Stomach smooth muscle (tissue), 2 donors: ENCODE measurements at regions not wholly inside any gene's neighbourhood (a gene's known extent, or its start where the extent isn't known, plus 50 kb on each side); places are given as distances from the start of the nearest gene placed in this dataset.
A peak's percentile ranks its signal among the peaks of the same experiment; 100 is the strongest.
"Not testable (repeated sequence)": the region's sequence is repeated elsewhere in the genome, so short reads cannot be mapped to it uniquely, and the experiment has no call there.

ENCODE experiments used
- H3K27ac ChIP-seq: one replicate; pipeline ENCODE4 v1.7.0; 2013; ENCODE audit warnings: mild to moderate bottlenecking, low read length, inconsistent platforms
- H3K27me3 ChIP-seq, 2 donors: one replicate each; pipeline ENCODE4 v1.7.0; 2013; ENCODE audit warnings: low read length in 2 of 2; ENCODE audit not compliant: insufficient read depth in 2 of 2, control insufficient read depth in 1 of 2
- H3K36me3 ChIP-seq, 2 donors: one replicate each; pipeline ENCODE4 v1.7.0; 2013; ENCODE audit warnings: low read length in 2 of 2; ENCODE audit not compliant: control insufficient read depth in 2 of 2, insufficient read depth in 2 of 2
- H3K4me1 ChIP-seq: one replicate; pipeline ENCODE4 v1.7.0; 2013; ENCODE audit warnings: low read length; ENCODE audit not compliant: control insufficient read depth, insufficient read depth
- H3K4me3 ChIP-seq, 2 donors: one replicate each; pipeline ENCODE4 v1.7.0; 2013; ENCODE audit warnings: low read length in 2 of 2
- H3K9ac ChIP-seq, 2 donors: one replicate each; pipeline ENCODE4 v1.7.0; 2013; ENCODE audit warnings: low read length in 2 of 2, mild to moderate bottlenecking in 1 of 2
- H3K9me3 ChIP-seq, 2 donors: one replicate each; pipeline ENCODE4 v1.7.0; 2013; ENCODE audit warnings: low read length in 2 of 2; ENCODE audit not compliant: control insufficient read depth in 2 of 2
- donor health status: healthy.
- donor health status: Pancreatic carcinoma.

- peaks cover 8% of the 10 kb centered on the region in 2 donors for H3K9me3 ChIP-seq
- peaks cover 0 to 2% of the 10 kb centered on the region in 2 donors for H3K27me3 ChIP-seq
- H3K27ac ChIP-seq: no peak overlapping the region
- H3K4me3 ChIP-seq: no peak overlapping the region
- no peak overlapping the region for H3K9ac ChIP-seq
- H3K36me3 ChIP-seq: no peaks in the 10 kb centered on the region
- no peaks in the 10 kb centered on the region for H3K4me1 ChIP-seq
Measured at GRCh38 chr11:79512706-79513469, 72.1 kb upstream of the TENM4 start.

DNA sequence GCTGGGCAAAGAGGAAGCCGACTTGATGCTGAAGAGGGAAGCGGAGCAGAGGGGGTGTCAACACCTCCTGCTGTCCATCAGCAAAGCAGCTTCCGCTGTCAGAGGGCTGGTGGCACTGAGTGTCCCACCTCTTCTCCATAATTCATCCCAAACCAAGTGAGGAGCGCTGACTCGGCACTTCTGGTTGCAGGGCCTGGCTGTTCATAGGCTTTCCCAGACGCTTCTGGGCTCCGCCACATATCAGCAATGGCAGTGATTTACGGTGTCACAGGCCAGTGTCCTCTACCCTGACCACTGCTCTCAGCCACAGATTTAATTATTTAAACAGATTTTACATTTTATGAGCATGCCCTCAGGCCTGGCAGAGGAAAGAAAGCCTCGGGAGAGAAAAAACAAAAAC, 70.1 kb upstream of the TENM4 start:
- Histone ChIP-seq H3K27ac (no peak overlapping the region), H3K36me3 (no peaks in the 10 kb centered on the region), H3K9ac (no peak overlapping the region), H3K4me1 (no peaks in the 10 kb centered on the region), H3K9me3 (peaks cover 8% of the 10 kb centered on the region in 2 donors), H3K27me3 (peaks cover 0 to 2% of the 10 kb centered on the region in 2 donors), H3K4me3 (no peak overlapping the region)

- Histone ChIP-seq H3K9me3 (no peaks in the 10 kb centered on the region), H3K36me3 (no peaks in the 10 kb centered on the region), H3K4me3 (no peak overlapping the region), H3K27me3 (no peaks in the 10 kb centered on the region), H3K4me1 (peaks cover under 1% of the 10 kb centered on the region), H3K27ac (no peak overlapping the region), H3K9ac (no peak overlapping the region)
Measured at GRCh38 chr11:79508461-79508860, 67.6 kb upstream of the TENM4 start.

- H3K9ac ChIP-seq: no peak overlapping the region
- H3K9me3 ChIP-seq: no peaks in the 10 kb centered on the region
- H3K4me1 ChIP-seq: peaks cover 8% of the 10 kb centered on the region
- H3K36me3 ChIP-seq: no peaks in the 10 kb centered on the region
- H3K27me3 ChIP-seq: no peaks in the 10 kb centered on the region
- no peak overlapping the region for H3K4me3 ChIP-seq
- no peak overlapping the region for H3K27ac ChIP-seq
Measured at GRCh38 chr11:79507706-79508105, 66.9 kb upstream of the TENM4 start.

GRCh38 chr11:79506734-79507344, 66.0 kb upstream of the TENM4 start:
- H3K36me3 ChIP-seq: no peaks in the 10 kb centered on the region
- H3K27ac ChIP-seq: no peak overlapping the region
- peaks cover 8% of the 10 kb centered on the region for H3K4me1 ChIP-seq
- no peak overlapping the region for H3K9ac ChIP-seq
- H3K4me3 ChIP-seq: no peak overlapping the region
- H3K27me3 ChIP-seq: no peaks in the 10 kb centered on the region
- no peaks in the 10 kb centered on the region for H3K9me3 ChIP-seq

GRCh38 chr11:79506124-79506523, 65.3 kb upstream of the TENM4 start:
- no peak overlapping the region for H3K4me3 ChIP-seq
- no peaks in the 10 kb centered on the region for H3K27me3 ChIP-seq
- H3K36me3 ChIP-seq: no peaks in the 10 kb centered on the region
- no peak overlapping the region for H3K9ac ChIP-seq
- no peaks in the 10 kb centered on the region for H3K9me3 ChIP-seq
- H3K4me1 ChIP-seq: peaks cover 8% of the 10 kb centered on the region
- no peak overlapping the region for H3K27ac ChIP-seq

DNA sequence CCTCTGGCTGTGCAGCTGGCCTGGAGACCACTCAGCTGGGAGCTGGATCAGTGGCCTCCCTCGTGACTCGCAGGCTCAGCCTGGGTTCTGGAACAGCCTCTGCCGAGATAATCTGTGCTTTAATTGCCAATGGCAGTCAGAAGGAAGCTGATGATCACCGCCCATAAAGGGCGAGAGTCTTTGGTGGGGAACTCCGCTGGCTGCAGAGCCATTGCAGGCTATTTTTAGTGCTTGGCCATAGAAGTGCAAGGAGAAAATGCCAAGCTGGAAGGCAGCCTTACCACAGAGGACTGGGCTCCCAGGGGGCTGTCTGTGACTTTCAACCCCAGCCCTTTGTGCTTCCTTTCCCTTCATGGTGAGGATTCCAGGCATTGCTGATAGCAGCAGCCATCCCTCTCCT, 62.2 kb upstream of the TENM4 start:
- no peaks in the 10 kb centered on the region for H3K27me3 ChIP-seq
- H3K36me3 ChIP-seq: no peaks in the 10 kb centered on the region
- H3K9me3 ChIP-seq: no peaks in the 10 kb centered on the region
- no peak overlapping the region for H3K27ac ChIP-seq
- H3K9ac ChIP-seq: no peak overlapping the region
- peak overlapping the region in 1 of 2 donors; percentile 22 for H3K4me3 ChIP-seq
- peaks cover 8% of the 10 kb centered on the region for H3K4me1 ChIP-seq

- Histone ChIP-seq H3K4me1 (peaks cover 8% of the 10 kb centered on the region), H3K27ac (no peak overlapping the region), H3K36me3 (no peaks in the 10 kb centered on the region), H3K9me3 (no peaks in the 10 kb centered on the region), H3K4me3 (no peak overlapping the region), H3K27me3 (no peaks in the 10 kb centered on the region), H3K9ac (no peak overlapping the region)
Measured at GRCh38 chr11:79501707-79502106, 60.9 kb upstream of the TENM4 start.

DNA sequence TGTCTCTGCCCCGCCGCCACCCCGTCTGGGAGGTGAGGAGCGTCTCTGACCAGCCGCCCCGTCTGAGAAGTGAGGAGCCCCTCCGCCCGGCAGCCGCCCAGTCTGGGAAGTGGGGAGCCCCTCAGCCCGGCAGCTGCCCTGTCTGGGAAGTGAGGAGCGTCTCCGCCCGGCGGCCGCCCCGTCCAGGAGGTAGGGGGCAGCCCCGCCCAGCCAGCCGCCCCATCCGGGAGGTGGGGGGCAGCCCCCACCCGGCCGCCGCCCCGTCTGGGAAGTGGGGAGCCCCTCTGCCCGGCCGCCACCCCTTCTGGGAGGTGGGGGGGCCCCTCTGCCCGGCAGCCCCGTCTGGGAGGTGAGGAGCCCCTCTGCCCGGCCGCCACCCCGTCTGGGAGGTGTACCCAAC, 59.1 kb upstream of the TENM4 start:
- H3K4me1 ChIP-seq, H3K9ac ChIP-seq, H3K4me3 ChIP-seq, H3K27me3 ChIP-seq, H3K27ac ChIP-seq, H3K36me3 ChIP-seq, H3K9me3 ChIP-seq: not testable (repeated sequence)

GRCh38 chr11:79498667-79499066, 57.8 kb upstream of the TENM4 start:
- no peak overlapping the region for H3K4me3 ChIP-seq
- no peaks in the 10 kb centered on the region for H3K36me3 ChIP-seq
- H3K27ac ChIP-seq: no peak overlapping the region
- peaks cover 8% of the 10 kb centered on the region for H3K4me1 ChIP-seq
- peaks cover 0 to 2% of the 10 kb centered on the region in 2 donors for H3K27me3 ChIP-seq
- H3K9me3 ChIP-seq: no peaks in the 10 kb centered on the region
- no peak overlapping the region for H3K9ac ChIP-seq

DNA sequence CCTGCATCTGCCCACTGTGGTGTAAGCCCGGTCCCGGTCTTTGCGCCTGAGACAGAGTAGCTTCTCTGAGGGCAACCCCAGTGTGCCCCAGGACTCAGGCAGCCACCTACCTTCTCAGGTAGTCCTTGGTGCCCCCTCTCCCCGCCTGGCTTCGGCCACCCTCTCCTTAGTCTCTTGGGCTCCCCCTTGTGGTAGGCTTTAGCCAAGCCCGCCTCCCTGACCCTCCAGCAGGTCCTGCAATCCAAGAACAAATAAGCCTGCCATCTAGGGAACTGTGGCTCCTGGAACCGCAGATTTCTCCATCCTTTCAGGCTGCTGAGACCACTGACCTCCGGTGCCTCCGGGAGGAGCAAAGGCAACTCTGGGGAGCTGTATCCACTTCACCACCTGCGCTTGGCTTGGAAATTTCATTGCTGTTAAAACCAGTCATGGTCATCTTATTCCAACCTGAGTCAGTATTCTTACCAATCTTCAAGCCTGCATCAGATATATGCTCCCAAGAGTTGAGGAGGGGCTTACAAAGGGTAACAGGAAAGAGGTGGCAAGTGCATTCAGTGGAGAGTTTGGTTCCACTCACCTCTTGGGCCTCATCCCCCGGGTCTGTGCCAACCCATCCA, 52.8 kb upstream of the TENM4 start:
- H3K36me3 ChIP-seq: no peaks in the 10 kb centered on the region

More for the DNA sequence above, 52.8 kb upstream of the TENM4 start:
- Histone ChIP-seq H3K9ac (no peak overlapping the region), H3K27me3 (peaks cover 0 to 8% of the 10 kb centered on the region in 2 donors), H3K9me3 (no peaks in the 10 kb centered on the region), H3K4me3 (no peak overlapping the region), H3K27ac (no peak overlapping the region), H3K4me1 (no peaks in the 10 kb centered on the region)
